C4-2B (cell line): ENCODE measurements at regions not wholly inside any gene's neighbourhood (a gene's known extent, or its start where the extent isn't known, plus 50 kb on each side); places are given as distances from the start of the nearest gene placed in this dataset.

ENCODE experiments used
- H3K27ac ChIP-seq: fragments of 450-650 bp; 2 replicates; pipeline ENCODE4 v1.5.1; 2017
- ZFX ChIP-seq: fragments of 450-650 bp; IDR thresholded peaks from 2 replicates; pipeline ENCODE4 v1.6.1; 2017
- TF ChIP-seq, protein P1 (sequence below): fragments of 450-650 bp; conservative IDR thresholded peaks from 2 replicates; pipeline ENCODE4 v1.5.1; 2017; ENCODE audit warnings: mild to moderate bottlenecking

DNA sequence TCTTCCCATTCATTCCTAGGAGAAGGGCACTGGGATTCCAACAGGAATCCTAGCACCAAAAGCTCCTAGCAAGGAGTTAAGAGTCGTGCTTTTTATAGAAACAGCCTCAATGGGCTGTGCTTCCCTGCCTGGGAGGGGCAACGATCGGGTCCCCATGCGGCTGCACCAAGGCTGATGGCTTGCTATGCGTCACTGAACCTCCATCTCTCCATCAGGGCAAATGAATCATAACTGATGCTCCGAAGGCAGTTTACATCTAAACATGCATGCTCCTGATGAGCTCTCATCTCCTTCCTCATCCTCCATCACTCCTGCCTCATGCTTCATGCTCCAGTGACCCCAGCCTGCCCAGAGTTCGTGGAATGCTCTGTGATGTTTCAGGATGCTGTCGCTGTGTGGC lies 270.5 kb downstream of the FOXL1 start:
- TF ChIP-seq ZFX = no peak
- TF ChIP-seq, protein P1, sequence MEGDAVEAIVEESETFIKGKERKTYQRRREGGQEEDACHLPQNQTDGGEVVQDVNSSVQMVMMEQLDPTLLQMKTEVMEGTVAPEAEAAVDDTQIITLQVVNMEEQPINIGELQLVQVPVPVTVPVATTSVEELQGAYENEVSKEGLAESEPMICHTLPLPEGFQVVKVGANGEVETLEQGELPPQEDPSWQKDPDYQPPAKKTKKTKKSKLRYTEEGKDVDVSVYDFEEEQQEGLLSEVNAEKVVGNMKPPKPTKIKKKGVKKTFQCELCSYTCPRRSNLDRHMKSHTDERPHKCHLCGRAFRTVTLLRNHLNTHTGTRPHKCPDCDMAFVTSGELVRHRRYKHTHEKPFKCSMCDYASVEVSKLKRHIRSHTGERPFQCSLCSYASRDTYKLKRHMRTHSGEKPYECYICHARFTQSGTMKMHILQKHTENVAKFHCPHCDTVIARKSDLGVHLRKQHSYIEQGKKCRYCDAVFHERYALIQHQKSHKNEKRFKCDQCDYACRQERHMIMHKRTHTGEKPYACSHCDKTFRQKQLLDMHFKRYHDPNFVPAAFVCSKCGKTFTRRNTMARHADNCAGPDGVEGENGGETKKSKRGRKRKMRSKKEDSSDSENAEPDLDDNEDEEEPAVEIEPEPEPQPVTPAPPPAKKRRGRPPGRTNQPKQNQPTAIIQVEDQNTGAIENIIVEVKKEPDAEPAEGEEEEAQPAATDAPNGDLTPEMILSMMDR = no peak
- H3K27ac ChIP-seq = no peak overlapping the region

DNA sequence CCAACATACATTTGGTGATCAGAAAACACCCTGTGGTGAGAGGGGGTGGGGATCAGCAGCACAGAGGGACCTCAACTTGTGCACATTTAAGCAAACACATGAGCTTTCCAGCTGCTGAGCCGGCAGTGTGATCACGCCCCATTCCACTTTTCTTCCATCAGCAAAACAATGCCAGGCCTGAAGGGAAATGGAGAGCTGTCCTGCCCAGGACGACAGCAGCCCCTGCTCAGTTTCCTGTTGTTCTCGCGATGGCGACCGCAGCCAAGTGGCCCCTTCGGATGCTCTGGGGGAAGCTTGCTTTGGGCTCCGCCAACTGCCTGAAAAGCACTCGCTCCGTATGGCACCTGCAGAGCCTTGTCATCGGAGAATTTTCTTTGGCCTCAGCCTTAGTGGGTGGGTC lies 272.3 kb downstream of the FOXL1 start:
- no peak overlapping the region for H3K27ac ChIP-seq
- no peak for TF ChIP-seq ZFX
- TF ChIP-seq, protein P1 = no peak

DNA sequence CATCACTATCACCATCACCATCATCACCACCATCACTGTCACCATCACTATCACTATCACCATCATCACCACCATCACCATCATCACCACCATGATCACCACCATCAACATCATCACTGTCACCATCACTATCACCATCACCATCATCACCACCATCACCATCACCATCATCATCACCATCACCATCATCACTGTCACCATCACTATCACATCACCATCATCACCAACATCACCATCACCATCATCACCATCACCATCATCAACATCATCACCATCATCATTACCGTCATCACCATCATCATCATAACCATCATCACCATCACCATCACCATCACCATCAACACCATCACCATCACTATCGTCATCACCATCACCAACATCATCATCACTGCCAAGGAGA lies 273.8 kb downstream of the FOXL1 start:
- no peak overlapping the region for H3K27ac ChIP-seq
- TF ChIP-seq, protein P1 = no peak
- no peak for TF ChIP-seq ZFX

DNA sequence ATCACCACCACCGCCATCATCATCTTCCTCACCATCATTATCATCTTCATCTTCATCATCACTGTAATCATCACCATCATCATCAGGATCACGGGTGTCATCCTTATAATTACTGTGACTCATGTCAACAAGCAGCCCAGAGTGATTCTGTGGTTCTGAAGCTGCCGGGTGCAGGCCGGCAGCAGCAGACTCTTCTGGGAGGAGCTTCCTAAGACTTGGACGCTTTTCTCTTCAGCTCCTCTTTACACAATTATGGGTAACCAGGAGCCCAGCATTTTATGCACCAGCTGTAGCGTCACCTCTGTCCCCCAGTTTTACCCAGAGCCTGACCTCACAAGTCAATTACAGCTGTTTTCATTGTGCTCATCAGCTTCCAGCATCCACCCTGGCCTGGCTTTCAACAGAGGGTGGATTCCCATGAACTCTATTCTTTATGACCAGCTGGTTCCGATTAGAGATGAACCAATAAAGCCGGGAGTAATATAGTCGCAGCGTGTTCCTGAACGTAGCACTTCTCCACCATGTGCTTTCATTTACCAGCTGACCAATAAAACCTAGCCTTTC lies 275.8 kb downstream of the FOXL1 start:
- no peak overlapping the region for H3K27ac ChIP-seq
- TF ChIP-seq, protein P1 = no peak
- TF ChIP-seq ZFX = no peak

DNA sequence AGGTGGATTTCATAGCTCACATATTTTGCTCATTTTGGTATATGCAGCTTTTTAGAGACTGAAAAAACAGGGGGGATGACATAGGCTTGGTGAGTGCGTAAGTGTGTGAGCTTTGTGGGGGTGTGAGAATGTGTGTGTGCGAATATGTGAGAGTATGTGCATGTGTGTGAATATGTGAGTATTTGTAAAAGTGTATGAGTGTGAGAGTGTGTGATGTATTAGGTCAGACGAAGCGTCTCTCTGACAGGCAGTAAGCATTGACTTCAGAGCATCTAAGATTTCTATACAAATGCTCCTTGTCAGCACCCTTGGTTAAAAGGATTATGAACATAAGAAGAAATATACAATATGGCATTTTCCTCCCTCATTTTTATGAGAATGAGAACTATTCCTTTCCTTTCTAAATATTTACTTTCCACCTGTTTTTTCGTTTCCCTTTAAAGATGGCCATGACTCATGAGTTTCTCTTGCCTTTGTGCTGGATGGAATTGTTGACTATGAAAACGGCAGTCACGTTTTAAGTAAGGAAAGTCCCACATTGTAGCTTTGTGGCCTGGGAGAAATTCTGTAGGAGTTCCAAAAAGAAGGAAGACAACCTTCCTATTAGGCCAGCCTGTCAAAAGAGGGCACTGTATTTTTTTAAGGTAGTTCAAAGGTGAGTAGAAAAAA lies 276.4 kb downstream of the FOXL1 start:
- no peak overlapping the region for H3K27ac ChIP-seq
- TF ChIP-seq, protein P1 = no peak
- no peak for TF ChIP-seq ZFX

DNA sequence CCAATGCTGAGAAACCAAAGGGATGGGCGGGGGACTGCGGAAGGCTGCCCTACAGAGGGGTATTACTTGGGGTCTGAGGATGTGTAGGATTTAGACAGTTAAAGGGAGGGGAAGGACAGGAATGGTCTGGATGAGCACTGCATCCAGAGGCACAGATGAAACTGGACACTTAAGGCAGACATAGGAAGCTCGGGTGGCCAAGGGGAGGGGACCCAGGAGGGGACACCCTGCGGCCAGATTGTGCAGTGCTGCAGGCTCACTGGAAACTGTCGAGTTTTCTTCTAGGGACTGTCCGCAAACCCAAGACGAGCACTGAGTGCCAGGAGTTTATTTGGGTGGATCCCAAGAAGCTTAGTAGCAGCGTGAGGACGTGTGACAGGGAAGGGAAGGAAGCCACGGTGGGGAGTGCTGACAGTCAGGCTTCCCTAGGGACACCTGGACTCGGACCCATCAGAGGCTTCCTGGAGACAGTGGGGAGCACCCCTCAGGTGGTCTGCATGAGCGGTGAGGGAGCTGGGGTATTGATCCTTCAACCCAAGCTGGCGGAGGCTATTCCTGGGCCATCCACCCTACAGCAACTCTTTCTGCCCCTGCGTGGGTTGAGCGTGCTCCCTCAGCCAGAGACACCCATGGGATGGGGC lies 278.7 kb downstream of the FOXL1 start:
- no peak overlapping the region for H3K27ac ChIP-seq
- TF ChIP-seq, protein P1 = no peak; the same call in 1 of the 2 replicates
- TF ChIP-seq ZFX = no peak

DNA sequence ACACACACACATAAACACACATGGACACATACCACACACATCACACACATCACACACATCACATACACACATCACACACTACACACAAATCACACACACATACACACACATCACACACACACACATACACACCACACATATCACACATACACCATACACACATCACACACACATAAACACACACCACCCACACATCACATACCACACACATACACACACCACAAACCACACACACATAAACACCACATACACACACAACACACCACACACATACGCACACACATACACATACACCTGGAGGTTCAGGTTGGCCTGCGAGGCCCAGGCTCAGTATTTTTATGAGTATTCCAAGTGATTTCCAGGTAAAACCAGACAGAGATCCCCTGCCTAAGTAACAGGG lies 279.5 kb downstream of the FOXL1 start:
- no peak overlapping the region for H3K27ac ChIP-seq
- no peak for TF ChIP-seq ZFX
- TF ChIP-seq, protein P1 = no peak
